ENCODE measurements at regions not wholly inside any gene's neighbourhood (a gene's known extent, or its start where the extent isn't known, plus 50 kb on each side); places are given as distances from the start of the nearest gene placed in this dataset.

GRCh38 chr10:3949711-3950110 lies 164.7 kb upstream of the KLF6 start:
- TF ChIP-seq CTCF (IDR thresholded peaks at IDR 0.05), result no peak
- H3K36me3 ChIP-seq, result no peaks in the 10 kb centered on the region
- peaks cover 0 to 31% (median 3%) of the 10 kb centered on the region in 4 donors for H3K4me1 ChIP-seq
- DNase-seq, result no peak
- H3K27ac ChIP-seq, result no peak overlapping the region
- H3K27me3 ChIP-seq, result no peaks in the 10 kb centered on the region
- no peak overlapping the region for H3K4me3 ChIP-seq
- H3K9me3 ChIP-seq, result no peaks in the 10 kb centered on the region
- intact Hi-C loops (cut with DNase I; ENCODE audit: low total_unique reads), result no loop called here

- H3K27me3 ChIP-seq, result no peaks in the 10 kb centered on the region
- no peak overlapping the region for H3K27ac ChIP-seq
- no peaks in the 10 kb centered on the region for H3K9me3 ChIP-seq
- H3K36me3 ChIP-seq, result no peaks in the 10 kb centered on the region
- intact Hi-C loops (cut with DNase I; ENCODE audit: low total_unique reads), result no loop called here
- no peak for TF ChIP-seq CTCF (IDR thresholded peaks at IDR 0.05)
- no peak overlapping the region for H3K4me3 ChIP-seq
- peaks cover 0 to 31% (median 3%) of the 10 kb centered on the region in 4 donors for H3K4me1 ChIP-seq
- DNase-seq, result peak in 1 of 2 donors; percentile 40
These were observed 163.8 kb upstream of the KLF6 start for GRCh38 chr10:3948843-3949242.

GRCh38 chr10:3946234-3947229 lies 161.5 kb upstream of the KLF6 start:
- Histone ChIP-seq H3K9me3 (no peaks in the 10 kb centered on the region), H3K27me3 (no peaks in the 10 kb centered on the region), H3K4me1 (peaks cover 0 to 28% (median 3%) of the 10 kb centered on the region in 4 donors), H3K36me3 (no peaks in the 10 kb centered on the region), H3K4me3 (no peak overlapping the region), H3K27ac (peak overlapping the region; percentile 50 to 61)
- no peak for DNase-seq
- intact Hi-C loops (cut with DNase I; ENCODE audit: low total_unique reads), result no loop called here
- TF ChIP-seq CTCF (IDR thresholded peaks at IDR 0.05), result no peak

GRCh38 chr10:3945026-3945425 lies 160.0 kb upstream of the KLF6 start:
- Histone ChIP-seq H3K36me3 (no peaks in the 10 kb centered on the region), H3K4me3 (no peak overlapping the region), H3K27me3 (no peaks in the 10 kb centered on the region), H3K9me3 (no peaks in the 10 kb centered on the region), H3K4me1 (peaks cover 0 to 28% (median 3%) of the 10 kb centered on the region in 4 donors), H3K27ac (peak overlapping the region; percentile 50 to 61)
- no peak for DNase-seq
- no peak for TF ChIP-seq CTCF (IDR thresholded peaks at IDR 0.05)
- intact Hi-C loops (cut with DNase I; ENCODE audit: low total_unique reads), result no loop called here

- no peaks in the 10 kb centered on the region for H3K27me3 ChIP-seq
- intact Hi-C loops (cut with DNase I; ENCODE audit: low total_unique reads), result no loop called here
- H3K4me1 ChIP-seq, result peaks cover 0 to 28% (median 3%) of the 10 kb centered on the region in 4 donors
- H3K27ac ChIP-seq, result peak overlapping the region; percentile 50 to 61
- DNase-seq, result no peak
- H3K9me3 ChIP-seq, result no peaks in the 10 kb centered on the region
- no peaks in the 10 kb centered on the region for H3K36me3 ChIP-seq
- no peak overlapping the region for H3K4me3 ChIP-seq
- no peak for TF ChIP-seq CTCF (IDR thresholded peaks at IDR 0.05)
These were observed 159.6 kb upstream of the KLF6 start for GRCh38 chr10:3944591-3944990.
